ENCODE measurements at regions not wholly inside any gene's neighbourhood (a gene's known extent, or its start where the extent isn't known, plus 50 kb on each side); places are given as distances from the start of the nearest gene placed in this dataset.

GRCh38 chr7:17601921-17602320 is 303.5 kb downstream of the AHR start:
- no peak for TF ChIP-seq CTCF (IDR thresholded peaks at IDR 0.05)
- no peak for DNase-seq (ENCODE audit: low spot score)
- H3K36me3 Mint-ChIP-seq (ENCODE audit: low read depth) = peaks cover 7% of the 10 kb centered on the region
- no peak overlapping the region for H3K4me3 Mint-ChIP-seq (ENCODE audit: unreplicated experiment)
- H3K27me3 Mint-ChIP-seq (ENCODE audit: low read depth) = no peaks in the 10 kb centered on the region
- H3K9me3 Mint-ChIP-seq (ENCODE audit: low read depth) = peaks cover 14% of the 10 kb centered on the region
- no peak overlapping the region for H3K27ac Mint-ChIP-seq (ENCODE audit: unreplicated experiment)
- peaks cover 50% of the 10 kb centered on the region for H3K4me1 Mint-ChIP-seq (ENCODE audit: low read depth)

GRCh38 chr7:17608114-17608833 is 309.8 kb downstream of the AHR start:
- peaks cover 6% of the 10 kb centered on the region for H3K36me3 Mint-ChIP-seq (ENCODE audit: low read depth)
- TF ChIP-seq CTCF (IDR thresholded peaks at IDR 0.05) = no peak
- peak overlapping the region; percentile 61 for H3K27ac Mint-ChIP-seq (ENCODE audit: unreplicated experiment)
- peaks cover 17% of the 10 kb centered on the region for H3K9me3 Mint-ChIP-seq (ENCODE audit: low read depth)
- H3K27me3 Mint-ChIP-seq (ENCODE audit: low read depth) = no peaks in the 10 kb centered on the region
- H3K4me1 Mint-ChIP-seq (ENCODE audit: low read depth) = peaks cover 33% of the 10 kb centered on the region
- no peak overlapping the region for H3K4me3 Mint-ChIP-seq (ENCODE audit: unreplicated experiment)
- DNase-seq (ENCODE audit: low spot score) = no peak

- Mint-ChIP-seq H3K9me3 (ENCODE audit: low read depth) (peaks cover 5% of the 10 kb centered on the region), H3K27me3 (ENCODE audit: low read depth) (no peaks in the 10 kb centered on the region), H3K4me1 (ENCODE audit: low read depth) (peaks cover 23% of the 10 kb centered on the region), H3K4me3 (ENCODE audit: unreplicated experiment) (no peak overlapping the region), H3K36me3 (ENCODE audit: low read depth) (no peaks in the 10 kb centered on the region), H3K27ac (ENCODE audit: unreplicated experiment) (no peak overlapping the region)
- no peak for DNase-seq (ENCODE audit: low spot score)
- TF ChIP-seq CTCF (IDR thresholded peaks at IDR 0.05) = no peak
Observed at GRCh38 chr7:17611611-17612010, 313.2 kb downstream of the AHR start.

- H3K4me1 Mint-ChIP-seq (ENCODE audit: low read depth) = peaks cover 12% of the 10 kb centered on the region
- no peaks in the 10 kb centered on the region for H3K27me3 Mint-ChIP-seq (ENCODE audit: low read depth)
- no peak for DNase-seq (ENCODE audit: low spot score)
- peaks cover 3% of the 10 kb centered on the region for H3K9me3 Mint-ChIP-seq (ENCODE audit: low read depth)
- TF ChIP-seq CTCF (IDR thresholded peaks at IDR 0.05) = no peak
- no peak overlapping the region for H3K27ac Mint-ChIP-seq (ENCODE audit: unreplicated experiment)
- no peaks in the 10 kb centered on the region for H3K36me3 Mint-ChIP-seq (ENCODE audit: low read depth)
- H3K4me3 Mint-ChIP-seq (ENCODE audit: unreplicated experiment) = no peak overlapping the region
Observed at GRCh38 chr7:17613338-17614041, 315.0 kb downstream of the AHR start.

- Mint-ChIP-seq H3K27me3 (ENCODE audit: low read depth) (no peaks in the 10 kb centered on the region), H3K9me3 (ENCODE audit: low read depth) (no peaks in the 10 kb centered on the region), H3K36me3 (ENCODE audit: low read depth) (no peaks in the 10 kb centered on the region), H3K4me3 (ENCODE audit: unreplicated experiment) (no peak overlapping the region), H3K4me1 (ENCODE audit: low read depth) (peaks cover 8% of the 10 kb centered on the region), H3K27ac (ENCODE audit: unreplicated experiment) (no peak overlapping the region)
- no peak for TF ChIP-seq CTCF (IDR thresholded peaks at IDR 0.05)
- no peak for DNase-seq (ENCODE audit: low spot score)
Observed at GRCh38 chr7:17617380-17617779, 318.9 kb downstream of the AHR start.

All from chondrocyte (in vitro differentiated cells).